ENCODE measurements at regions not wholly inside any gene's neighbourhood (a gene's known extent, or its start where the extent isn't known, plus 50 kb on each side); places are given as distances from the start of the nearest gene placed in this dataset.
"Not testable (repeated sequence)": the region's sequence is repeated elsewhere in the genome, so short reads cannot be mapped to it uniquely, and the experiment has no call there.

DNA sequence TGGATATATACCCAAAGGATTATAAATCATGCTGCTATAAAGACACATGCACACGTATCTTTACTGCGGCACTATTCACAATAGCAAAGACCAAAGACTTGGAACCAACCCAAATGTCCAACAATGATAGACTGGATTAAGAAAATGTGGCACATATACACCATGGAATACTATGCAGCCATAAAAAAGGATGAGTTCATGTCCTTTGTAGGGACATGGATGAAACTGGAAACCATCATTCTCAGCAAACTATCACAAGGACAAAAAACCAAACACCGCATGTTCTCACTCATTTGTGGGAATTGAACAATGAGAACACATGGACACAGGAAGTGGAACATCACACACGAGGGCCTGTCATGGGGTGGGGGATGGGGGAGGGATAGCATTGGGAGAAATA lies 96.5 kb downstream of the BRMS1L start:
- TF ChIP-seq, protein P1, sequence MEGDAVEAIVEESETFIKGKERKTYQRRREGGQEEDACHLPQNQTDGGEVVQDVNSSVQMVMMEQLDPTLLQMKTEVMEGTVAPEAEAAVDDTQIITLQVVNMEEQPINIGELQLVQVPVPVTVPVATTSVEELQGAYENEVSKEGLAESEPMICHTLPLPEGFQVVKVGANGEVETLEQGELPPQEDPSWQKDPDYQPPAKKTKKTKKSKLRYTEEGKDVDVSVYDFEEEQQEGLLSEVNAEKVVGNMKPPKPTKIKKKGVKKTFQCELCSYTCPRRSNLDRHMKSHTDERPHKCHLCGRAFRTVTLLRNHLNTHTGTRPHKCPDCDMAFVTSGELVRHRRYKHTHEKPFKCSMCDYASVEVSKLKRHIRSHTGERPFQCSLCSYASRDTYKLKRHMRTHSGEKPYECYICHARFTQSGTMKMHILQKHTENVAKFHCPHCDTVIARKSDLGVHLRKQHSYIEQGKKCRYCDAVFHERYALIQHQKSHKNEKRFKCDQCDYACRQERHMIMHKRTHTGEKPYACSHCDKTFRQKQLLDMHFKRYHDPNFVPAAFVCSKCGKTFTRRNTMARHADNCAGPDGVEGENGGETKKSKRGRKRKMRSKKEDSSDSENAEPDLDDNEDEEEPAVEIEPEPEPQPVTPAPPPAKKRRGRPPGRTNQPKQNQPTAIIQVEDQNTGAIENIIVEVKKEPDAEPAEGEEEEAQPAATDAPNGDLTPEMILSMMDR (IDR thresholded peaks at IDR 0.05; ENCODE audit: extremely low read depth in 1 of 2, insufficient read depth in 1 of 2, low read depth in 1 of 2, low read length in 2 of 2) = not testable (repeated sequence)
- TF ChIP-seq, protein P2, sequence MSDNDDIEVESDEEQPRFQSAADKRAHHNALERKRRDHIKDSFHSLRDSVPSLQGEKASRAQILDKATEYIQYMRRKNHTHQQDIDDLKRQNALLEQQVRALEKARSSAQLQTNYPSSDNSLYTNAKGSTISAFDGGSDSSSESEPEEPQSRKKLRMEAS (IDR thresholded peaks at IDR 0.05; ENCODE audit: insufficient read depth, insufficient read length) = not testable (repeated sequence)
- not testable (repeated sequence) for TF ChIP-seq EZH2 (IDR thresholded peaks at IDR 0.05; ENCODE audit: borderline replicate concordance, low read depth, low read length, severe bottlenecking); POLR2A (IDR thresholded peaks at IDR 0.05; ENCODE audit: low read depth, low read length)

Data from endothelial cell of umbilical vein (primary cell).